HG02610 (cell line): ENCODE measurements at regions not wholly inside any gene's neighbourhood (a gene's known extent, or its start where the extent isn't known, plus 50 kb on each side); places are given as distances from the start of the nearest gene placed in this dataset.
"Not testable (repeated sequence)": the region's sequence is repeated elsewhere in the genome, so short reads cannot be mapped to it uniquely, and the experiment has no call there.

Source experiments
- ATAC-seq: cut with Tn5 transposase; IDR thresholded peaks from one replicate; pipeline ENCODE4 v1.9.1; 2021; ENCODE audit warnings: mild to moderate bottlenecking, moderate library complexity; ENCODE audit not compliant: unreplicated experiment

DNA sequence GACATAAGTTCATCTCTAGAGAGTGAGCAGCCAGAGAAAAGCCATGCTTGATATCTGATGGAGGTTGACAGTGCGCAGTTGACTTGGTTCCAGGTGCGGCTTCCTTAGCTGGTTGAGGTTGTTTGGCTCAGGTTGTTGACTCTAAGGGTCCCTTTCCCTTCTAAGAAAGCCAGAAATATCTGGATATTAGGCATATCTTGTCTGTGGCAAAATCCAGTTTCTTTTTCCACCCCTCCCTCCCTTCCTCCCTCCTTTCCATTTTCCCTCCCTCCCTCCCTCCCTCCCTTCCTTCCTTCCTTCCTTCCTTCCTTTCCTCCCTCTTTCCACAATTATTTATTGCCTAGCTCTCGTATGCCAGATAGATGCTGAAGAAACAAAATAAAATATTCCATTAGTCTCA is 82.6 kb upstream of the TNP1 start:
- ATAC-seq = no peak

- no peak for ATAC-seq
Measured at GRCh38 chr2:216942016-216942415, 82.2 kb upstream of the TNP1 start.

DNA sequence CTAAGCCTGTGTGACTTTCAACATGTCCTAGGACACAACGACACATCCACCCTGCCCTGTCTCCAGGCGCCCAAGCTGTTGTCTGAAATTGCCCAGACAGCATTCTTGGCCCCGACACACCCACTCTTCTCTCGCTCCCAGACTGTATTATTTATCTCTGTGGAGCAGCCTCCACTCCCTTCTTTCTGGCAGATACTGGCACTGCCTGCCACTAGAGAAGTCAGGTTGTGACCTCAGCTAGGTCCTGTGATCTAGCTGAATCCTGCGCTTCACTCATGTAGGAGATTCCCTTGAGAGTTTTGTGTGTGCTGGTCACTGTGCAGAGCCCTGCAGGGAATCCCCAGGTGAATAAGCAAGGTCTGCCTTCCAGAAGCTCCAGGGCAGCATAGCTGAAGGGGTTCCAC is 77.1 kb upstream of the TNP1 start:
- ATAC-seq = no peak

DNA sequence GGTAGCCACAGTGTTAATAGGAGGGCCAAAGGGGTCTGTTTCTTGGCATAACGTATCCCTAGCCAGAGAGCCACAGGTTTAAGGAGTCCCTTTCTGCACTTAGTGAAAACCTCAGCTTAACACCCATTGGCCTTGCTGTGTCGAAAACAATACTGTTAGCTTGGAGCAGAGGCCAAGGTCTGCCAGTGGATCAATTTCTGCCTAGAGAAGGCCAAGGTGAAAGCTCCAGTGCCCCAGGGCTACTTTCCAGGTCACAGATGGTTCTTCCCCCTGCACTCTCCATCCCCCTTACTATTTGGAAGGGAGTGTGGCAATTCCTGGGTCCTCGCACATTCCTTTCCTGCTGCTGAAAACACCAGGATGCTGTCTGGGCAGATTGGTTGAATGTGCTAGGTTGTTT is 74.8 kb upstream of the TNP1 start:
- ATAC-seq = no peak

DNA sequence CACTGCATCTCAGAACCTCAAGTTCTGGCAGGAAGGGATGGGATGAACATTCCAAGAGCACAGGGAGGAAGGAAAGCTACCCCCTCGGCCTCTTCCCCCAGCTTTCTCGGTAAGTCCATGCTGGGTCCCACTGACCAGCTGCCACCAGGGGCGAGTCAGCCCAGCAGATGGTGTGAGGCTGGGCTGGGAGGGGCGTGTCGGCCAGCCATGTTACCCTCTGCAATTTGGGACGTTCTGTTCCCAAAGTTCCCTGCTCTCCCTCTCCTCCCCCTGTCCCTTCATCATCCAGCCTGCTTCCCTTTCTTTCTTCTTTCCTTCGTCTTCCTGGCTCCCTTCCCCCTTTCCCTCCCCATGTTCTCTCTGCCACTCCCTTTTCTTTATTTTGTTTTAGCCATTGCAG is 74.3 kb upstream of the TNP1 start:
- ATAC-seq = no peak

GRCh38 chr2:216932863-216933548 is 73.1 kb upstream of the TNP1 start:
- no peak for ATAC-seq

- no peak for ATAC-seq
Measured at GRCh38 chr2:216932113-216932862, 72.4 kb upstream of the TNP1 start.

- ATAC-seq = no peak
Measured at GRCh38 chr2:216930716-216931115, 70.9 kb upstream of the TNP1 start.

DNA sequence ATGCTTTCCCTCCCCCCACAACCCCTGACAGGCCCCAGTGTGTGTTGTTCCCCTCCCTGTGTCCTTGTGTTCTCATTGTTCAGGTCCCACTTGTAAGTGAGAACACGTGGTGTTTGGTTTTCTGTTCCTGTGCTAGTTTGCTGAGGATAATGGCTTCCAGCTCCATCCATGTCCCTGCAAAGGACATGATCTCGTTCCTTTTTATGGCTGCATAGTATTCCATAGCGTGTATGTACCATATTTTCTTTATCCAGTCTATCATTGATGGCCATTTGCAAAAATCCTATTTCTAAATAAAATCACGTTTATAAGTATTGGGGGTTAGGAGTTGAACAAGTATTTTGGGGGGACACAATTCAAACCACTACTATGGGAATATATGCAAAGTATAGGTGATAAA is 69.5 kb upstream of the TNP1 start:
- not testable (repeated sequence) for ATAC-seq

DNA sequence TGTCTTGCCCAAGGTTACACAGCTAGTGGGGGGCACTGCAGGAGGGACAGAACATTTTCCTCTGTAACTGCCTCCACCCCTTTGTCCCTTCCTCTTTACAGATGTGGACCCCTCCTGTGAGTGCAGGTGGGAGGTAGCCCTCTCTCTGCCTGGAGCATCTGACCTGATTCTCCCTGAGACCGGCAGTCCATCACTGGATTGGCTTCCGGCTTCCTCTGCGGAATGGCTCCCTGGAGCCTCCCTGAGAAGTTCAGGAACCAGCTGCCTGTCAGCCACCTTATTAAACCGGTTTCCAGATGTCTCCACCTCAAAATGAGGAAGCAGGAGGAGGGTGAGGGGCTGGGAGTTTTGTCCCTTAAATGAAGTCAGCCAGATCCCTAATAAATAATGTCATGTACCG is 67.3 kb upstream of the TNP1 start:
- no peak for ATAC-seq

DNA sequence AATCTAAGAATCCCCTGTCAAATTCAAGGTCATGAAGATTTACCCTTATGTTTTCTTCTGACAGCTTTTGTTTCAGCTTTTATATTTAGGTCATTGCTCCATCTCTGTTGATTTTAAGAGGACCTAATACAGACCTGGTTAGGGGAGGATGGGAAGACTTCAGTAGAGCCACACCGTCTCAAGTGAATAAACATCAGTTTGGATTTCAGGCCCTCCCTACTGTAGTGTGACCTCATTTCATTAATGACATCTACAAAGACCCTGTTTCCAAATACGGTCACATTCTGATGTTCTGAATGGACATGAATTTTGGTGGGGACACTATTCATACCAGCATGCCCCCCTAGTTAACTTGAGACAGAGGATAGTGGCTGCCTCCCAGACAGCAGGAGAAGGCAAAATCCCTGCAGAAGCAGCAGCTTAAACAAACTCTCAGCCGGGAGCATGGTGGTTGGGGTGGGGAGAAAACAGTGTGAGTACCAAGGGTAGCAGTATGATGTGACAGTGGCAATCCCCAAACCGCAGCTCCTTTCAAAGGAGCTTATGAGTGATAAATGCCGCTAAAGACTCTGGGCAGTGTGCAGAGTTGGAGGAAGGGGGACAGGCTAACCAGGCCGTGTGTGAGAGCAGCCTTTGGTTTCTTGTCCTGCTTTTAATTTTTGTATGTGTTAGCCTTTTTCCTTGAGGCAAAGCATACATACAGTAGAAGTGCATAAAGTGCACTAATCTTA is 65.9 kb upstream of the TNP1 start:
- ATAC-seq = peak; percentile 90

DNA sequence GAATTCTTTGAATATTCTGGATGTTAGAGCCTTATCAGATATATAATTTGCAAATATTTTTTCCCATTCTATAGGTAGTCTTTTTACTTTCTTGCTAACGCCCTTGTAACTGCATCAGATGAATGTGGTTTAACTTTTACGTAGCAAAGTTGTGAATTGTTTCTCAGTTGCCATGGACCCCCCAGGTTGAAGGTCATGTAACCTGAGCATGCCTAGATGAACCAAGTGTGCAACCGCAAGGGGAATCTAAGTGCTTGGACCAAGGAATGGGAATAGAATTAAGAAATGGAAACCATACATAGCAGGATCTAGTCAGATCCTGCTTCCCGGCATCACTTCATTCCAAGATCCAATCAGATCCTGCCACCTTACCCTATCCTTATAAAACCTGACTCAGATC is 65.1 kb upstream of the TNP1 start:
- no peak for ATAC-seq

DNA sequence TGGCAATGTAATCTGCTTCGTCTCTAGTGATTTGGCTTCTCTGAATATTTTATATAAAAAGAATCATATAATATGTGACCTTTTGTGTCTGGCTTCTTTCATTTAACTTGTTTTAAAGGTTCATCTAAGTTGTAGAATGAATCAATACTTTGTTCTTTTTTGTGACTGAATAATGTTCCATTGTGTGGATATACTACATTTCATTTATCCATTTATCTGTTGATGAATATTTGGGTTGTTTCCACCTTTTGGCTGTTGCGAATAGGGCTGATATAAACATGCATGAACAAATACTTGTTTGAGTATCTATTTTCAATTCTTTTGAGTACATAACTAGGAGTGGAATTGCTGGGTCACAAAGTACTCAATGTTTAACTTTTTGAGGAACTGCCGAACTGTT is 63.8 kb upstream of the TNP1 start:
- ATAC-seq = no peak

DNA sequence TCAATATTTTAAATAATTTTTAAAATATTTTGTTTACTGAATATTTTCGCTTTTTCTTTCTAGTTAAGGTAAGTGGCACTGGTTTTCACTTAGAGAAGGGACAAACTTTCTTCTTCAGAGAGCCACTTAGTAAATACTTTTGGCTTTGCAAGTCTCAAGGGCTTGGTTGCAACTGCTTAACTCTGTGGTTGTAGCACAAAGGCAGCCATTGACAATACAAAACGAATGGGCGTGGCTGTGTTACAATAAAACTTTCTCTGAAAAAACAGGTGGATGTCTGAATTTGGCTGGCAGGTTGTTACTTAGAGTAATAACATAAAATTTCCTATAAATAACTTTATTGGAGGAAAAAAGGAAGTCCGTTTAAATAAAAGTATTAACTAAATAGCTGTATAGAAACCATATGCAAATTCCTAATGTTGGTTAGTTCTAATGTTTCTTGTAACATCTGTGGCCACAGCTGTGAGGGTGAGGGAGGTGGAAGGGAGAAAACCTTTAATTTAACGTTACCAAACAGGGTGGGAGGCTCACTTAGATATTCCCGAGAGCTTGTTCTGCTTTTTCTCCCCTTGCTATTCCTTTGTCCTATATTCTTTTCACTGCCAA is 62.4 kb upstream of the TNP1 start:
- ATAC-seq = no peak

DNA sequence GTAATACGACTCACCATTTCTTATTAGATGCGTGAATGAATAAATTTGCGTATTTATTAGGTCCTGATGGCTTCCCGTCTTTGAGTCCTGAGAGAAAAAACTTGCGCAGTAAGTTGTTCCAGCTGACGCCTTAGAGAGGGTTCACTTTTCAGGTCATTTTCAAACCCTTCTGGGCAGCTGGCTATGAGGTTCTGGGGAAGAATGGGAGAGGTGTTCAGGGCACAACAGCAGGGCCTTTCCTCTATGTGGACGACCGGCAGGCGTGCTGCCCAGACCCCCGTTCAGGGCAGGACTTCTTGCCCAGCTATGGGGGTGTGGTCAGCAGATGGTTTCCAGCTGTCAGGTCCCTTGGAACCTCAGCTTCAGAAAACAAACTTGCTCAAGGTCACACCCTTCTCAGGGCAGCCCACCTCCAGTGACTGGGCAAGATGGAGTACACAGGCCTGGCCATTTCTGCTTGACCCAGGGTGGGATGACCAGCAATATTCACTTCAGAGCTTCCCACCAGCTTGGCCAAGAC is 61.1 kb upstream of the TNP1 start:
- no peak for ATAC-seq

DNA sequence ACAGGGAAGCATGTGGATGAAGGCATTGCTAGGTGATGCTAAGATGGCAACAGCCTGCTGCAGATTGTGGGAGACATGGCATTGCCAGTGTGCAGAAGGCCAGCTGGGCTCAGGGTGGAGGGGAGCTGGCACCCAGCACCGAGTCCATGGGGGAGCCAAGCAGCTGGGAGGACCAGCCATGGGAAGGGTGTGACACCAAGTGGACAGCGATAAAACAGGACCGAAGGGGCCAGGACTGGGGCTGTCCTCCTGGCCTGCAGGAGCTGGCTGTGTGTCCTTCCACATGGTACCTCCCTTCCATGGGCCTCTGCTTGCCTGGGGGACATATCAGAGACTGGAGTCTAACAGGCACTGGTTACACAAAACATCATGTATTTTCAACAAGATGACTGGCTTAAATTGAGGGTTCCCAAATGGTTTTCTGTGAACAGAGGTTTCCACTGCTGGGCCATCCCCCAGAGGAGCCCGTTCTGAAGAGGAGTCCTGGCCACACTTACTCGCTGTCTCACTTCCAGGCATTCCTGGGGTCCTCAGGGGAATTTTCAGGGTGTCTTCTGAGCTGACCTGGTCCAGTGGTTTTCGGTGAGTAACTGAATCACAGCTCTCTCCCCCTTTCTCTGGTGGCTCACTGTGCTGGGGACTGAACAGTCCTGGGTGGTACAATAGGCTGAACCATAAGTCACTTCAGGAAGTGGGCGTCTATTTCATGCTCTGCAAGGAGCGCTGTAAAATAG is 60.4 kb upstream of the TNP1 start:
- ATAC-seq = no peak

DNA sequence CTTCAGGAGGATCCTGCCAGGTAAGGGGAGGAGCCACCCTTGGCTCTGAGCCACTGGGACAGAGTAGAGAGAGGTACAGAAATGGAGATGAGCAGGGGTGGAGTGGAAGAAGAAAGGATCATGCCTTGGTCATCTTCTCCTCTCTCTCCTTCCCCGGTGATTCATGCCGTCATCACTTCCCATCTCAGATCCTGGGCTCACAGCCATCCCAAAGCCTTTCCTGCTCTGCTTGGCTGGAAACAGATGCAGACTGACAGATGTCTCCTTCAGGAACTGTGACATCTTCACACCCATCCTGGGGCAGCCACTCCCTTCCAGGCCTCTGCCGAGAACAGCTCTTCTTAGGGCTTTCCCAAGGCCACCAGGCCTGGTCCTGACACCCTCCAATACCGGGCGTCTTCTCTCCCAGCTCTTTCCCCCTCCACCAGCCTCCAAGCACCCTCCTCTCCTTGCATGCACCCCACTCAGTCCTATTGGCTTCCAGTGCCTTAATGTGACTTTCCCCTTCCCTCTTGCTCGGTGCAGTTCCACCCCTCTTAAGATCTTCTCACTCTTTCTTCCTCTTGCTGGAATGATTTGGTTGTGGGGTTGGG is 58.3 kb upstream of the TNP1 start:
- ATAC-seq = no peak

DNA sequence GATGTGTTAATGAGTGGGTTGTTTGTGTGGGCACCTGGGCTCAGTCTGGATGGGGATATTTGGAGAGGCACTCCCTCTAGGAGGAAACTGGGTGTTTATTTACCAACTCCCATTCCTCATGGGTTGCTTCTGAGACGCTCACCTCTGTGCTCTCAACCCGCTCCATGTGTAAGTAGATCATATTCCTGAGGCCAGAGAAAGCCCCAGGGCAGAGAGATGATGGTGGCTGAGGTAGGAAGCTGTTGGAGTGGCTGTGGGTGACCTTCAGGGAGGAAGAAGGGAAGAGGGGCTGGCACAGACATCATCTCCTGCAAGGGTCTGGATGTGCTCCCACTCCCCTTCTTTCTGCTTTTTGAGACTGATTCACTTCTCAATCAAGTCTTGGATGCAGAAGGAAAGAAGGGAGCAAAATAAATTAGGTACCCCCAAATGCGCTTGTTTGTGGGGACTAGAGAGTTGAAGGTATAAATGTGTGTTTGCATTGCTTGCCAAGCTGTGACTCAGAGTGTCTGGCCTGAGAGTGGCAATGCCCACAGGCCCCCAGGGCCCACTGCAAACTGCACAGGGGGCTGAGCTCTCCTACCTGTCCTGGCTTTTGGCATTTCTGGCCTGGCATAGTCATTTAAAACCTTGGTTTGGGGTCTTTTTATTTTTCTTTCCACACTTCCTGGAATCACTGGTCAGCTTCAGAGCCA is 57.2 kb upstream of the TNP1 start:
- ATAC-seq = no peak

DNA sequence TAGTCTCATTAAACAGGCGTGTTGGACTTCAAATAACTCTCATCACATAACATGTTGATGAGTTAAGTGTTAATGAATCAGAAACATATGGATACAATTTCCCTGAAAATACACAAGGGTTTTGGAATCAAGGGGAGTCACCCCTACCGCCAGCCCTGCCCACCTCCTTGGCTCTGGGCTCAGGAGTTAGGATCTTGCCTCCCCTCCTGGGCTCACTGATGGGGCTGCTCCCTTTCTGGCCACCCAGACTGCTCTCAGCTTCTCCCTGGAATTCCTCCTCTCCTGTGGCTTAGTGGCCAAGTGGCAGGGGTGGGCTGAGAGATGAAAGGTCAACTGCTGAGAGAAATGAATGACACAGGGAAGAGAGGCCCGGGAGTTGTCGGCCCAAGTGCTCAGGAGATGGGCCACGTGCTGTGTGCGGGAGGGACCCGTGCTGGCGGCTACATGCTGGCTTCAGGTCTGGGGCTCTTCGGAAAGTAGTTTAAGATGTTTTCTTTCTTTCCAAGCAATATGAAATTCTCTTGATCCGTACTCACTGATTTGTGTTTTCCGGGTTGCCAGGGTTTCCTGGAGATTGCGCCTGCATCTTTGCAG is 55.8 kb upstream of the TNP1 start:
- no peak for ATAC-seq
